Osteoblast (primary cell): ENCODE measurements at regions not wholly inside any gene's neighbourhood (a gene's known extent, or its start where the extent isn't known, plus 50 kb on each side); places are given as distances from the start of the nearest gene placed in this dataset.

Experiments
- DNase-seq: peaks from one replicate; pipeline ENCODE4 v3.0.0; 2011; ENCODE audit warnings: low spot score, mixed read lengths; ENCODE audit not compliant: insufficient read length; ENCODE audit errors: missing footprints
- H2AFZ ChIP-seq: 2 replicates; pipeline ENCODE4 v1.6.0; 2011; ENCODE audit warnings: mild to moderate bottlenecking, low read length
- H3K27ac ChIP-seq: 2 replicates; pipeline ENCODE4 v1.5.1; 2011; ENCODE audit warnings: mild to moderate bottlenecking, low read depth, low read length, moderate library complexity
- H3K27me3 ChIP-seq: 2 replicates; pipeline ENCODE4 v1.6.0; 2012; ENCODE audit warnings: mild to moderate bottlenecking, control low read depth, inconsistent platforms, low read length, moderate library complexity; ENCODE audit not compliant: insufficient read depth
- H3K36me3 ChIP-seq: 2 replicates; pipeline ENCODE4 v1.5.1; 2011; ENCODE audit warnings: mild to moderate bottlenecking, low read length, control low read depth, moderate library complexity; ENCODE audit not compliant: insufficient read depth
- H3K4me1 ChIP-seq: 2 replicates; pipeline ENCODE4 v1.5.1; 2011; ENCODE audit warnings: mild to moderate bottlenecking, low read length, control low read depth, moderate library complexity; ENCODE audit not compliant: insufficient read depth
- H3K4me2 ChIP-seq: 2 replicates; pipeline ENCODE4 v1.6.0; 2011; ENCODE audit warnings: mild to moderate bottlenecking, low read length; ENCODE audit not compliant: insufficient read depth
- H3K4me3 ChIP-seq: fragments of 200-600 bp; sonication (generic); 3 replicates; pipeline ENCODE4 v1.5.1; 2012; ENCODE audit warnings: mild to moderate bottlenecking, low read length, inconsistent platforms; ENCODE audit not compliant: insufficient read depth
- H3K79me2 ChIP-seq: 2 replicates; pipeline ENCODE4 v1.6.0; 2012; ENCODE audit warnings: mild to moderate bottlenecking, low read length, control low read depth, inconsistent platforms; ENCODE audit not compliant: insufficient read depth
- H3K9me3 ChIP-seq: 2 replicates; pipeline ENCODE4 v1.5.1; 2011; ENCODE audit warnings: low read depth, low read length, control low read depth
- H4K20me1 ChIP-seq: 2 replicates; pipeline ENCODE4 v1.6.0; 2012; ENCODE audit warnings: mild to moderate bottlenecking, low read length, control low read depth; ENCODE audit not compliant: insufficient read depth
- CTCF ChIP-seq: IDR thresholded peaks from 2 replicates; pipeline ENCODE4 v1.5.1; 2011; ENCODE audit warnings: mild to moderate bottlenecking, low read depth, low read length, moderate library complexity; ENCODE audit errors: extremely low read depth

DNA sequence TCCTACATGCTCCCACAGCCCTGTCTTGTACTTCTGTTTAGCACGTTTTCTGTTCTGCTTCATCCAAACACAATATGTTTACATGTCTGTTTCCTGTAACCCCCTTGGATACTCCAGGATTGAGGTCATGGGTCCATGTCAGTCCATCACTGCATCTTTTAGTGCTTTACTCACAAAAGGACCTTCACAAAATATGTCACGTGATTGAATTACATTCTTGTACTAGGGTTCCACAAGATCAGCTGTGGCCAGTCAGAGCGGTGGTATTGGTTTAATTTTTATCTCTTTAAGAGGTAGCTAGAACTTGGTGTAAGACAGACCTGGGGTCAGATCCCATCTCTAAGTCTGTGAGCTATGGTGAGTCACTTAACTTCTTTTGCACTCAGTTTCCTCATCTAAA, 201.2 kb upstream of the FAM78B start:
- DNase-seq: no peak

DNA sequence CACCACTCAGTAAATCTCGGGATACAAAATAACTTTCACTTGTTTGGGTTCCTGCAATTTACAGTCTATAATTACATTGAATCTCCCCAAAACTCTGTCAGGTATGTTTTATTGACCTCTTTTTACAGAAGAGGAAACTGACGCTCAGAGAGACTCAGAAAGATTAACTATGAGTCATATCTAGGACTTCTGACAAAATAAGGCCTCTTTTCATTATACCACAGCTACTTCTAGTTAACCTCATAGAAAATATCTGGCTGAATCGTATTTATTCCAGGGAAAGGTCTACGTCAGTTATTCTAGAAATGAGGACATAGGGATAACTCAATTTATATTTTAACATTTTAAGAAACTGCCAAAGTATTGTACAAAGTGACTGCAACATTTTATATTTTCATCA, 211.1 kb upstream of the FAM78B start:
- no peak overlapping the region for H3K4me2 ChIP-seq
- H3K36me3 ChIP-seq: no peaks in the 10 kb centered on the region
- TF ChIP-seq CTCF: no peak
- H3K79me2 ChIP-seq: no peaks in the 10 kb centered on the region
- H3K4me1 ChIP-seq: no peaks in the 10 kb centered on the region
- no peaks in the 10 kb centered on the region for H3K27me3 ChIP-seq
- no peaks in the 10 kb centered on the region for H3K9me3 ChIP-seq
- no peaks in the 10 kb centered on the region for H4K20me1 ChIP-seq
- H3K4me3 ChIP-seq: no peak overlapping the region
- DNase-seq: no peak
- H2AFZ ChIP-seq: no peak overlapping the region
- no peak overlapping the region for H3K27ac ChIP-seq

More for the DNA sequence above, 201.2 kb upstream of the FAM78B start:
- Histone ChIP-seq H3K4me3 (no peak overlapping the region), H3K79me2 (no peaks in the 10 kb centered on the region), H3K27me3 (no peaks in the 10 kb centered on the region), H3K27ac (no peak overlapping the region), H3K36me3 (no peaks in the 10 kb centered on the region), H3K4me1 (no peaks in the 10 kb centered on the region), H2AFZ (no peak overlapping the region), H3K4me2 (no peak overlapping the region), H3K9me3 (peaks cover 2% of the 10 kb centered on the region), H4K20me1 (no peaks in the 10 kb centered on the region)
- TF ChIP-seq CTCF: no peak

DNA sequence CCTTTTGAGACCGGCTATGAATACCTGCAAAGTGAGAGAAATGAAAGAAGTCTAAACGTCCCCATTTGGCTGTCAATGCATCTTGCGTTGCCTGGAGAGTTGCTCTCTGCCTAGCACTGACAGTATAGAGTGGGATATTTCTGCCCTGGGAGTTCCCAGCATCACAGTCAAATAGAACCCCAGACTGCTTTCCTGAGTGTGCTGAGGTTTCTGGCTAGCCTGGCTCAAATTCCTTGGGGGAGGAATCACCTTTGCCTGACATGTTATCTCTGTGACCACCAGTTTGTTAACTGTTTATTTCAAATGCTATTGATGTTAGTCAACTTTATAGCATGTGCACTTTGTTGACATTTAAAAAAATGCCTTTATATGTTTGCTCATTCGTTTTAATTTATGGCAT, 212.0 kb upstream of the FAM78B start:
- H4K20me1 ChIP-seq: no peaks in the 10 kb centered on the region
- H3K36me3 ChIP-seq: no peaks in the 10 kb centered on the region
- H3K4me1 ChIP-seq: no peaks in the 10 kb centered on the region
- no peaks in the 10 kb centered on the region for H3K27me3 ChIP-seq
- no peak overlapping the region for H3K4me3 ChIP-seq
- no peak for DNase-seq
- no peak overlapping the region for H3K4me2 ChIP-seq
- TF ChIP-seq CTCF: no peak
- no peaks in the 10 kb centered on the region for H3K9me3 ChIP-seq
- no peak overlapping the region for H3K27ac ChIP-seq
- no peaks in the 10 kb centered on the region for H3K79me2 ChIP-seq
- no peak overlapping the region for H2AFZ ChIP-seq

- no peak overlapping the region for H2AFZ ChIP-seq
- no peak overlapping the region for H3K27ac ChIP-seq
- DNase-seq: no peak
- H3K4me2 ChIP-seq: no peak overlapping the region
- no peaks in the 10 kb centered on the region for H3K79me2 ChIP-seq
- no peak overlapping the region for H3K4me3 ChIP-seq
- no peaks in the 10 kb centered on the region for H3K4me1 ChIP-seq
- no peaks in the 10 kb centered on the region for H4K20me1 ChIP-seq
- TF ChIP-seq CTCF: no peak
- no peaks in the 10 kb centered on the region for H3K9me3 ChIP-seq
- H3K27me3 ChIP-seq: no peaks in the 10 kb centered on the region
- H3K36me3 ChIP-seq: no peaks in the 10 kb centered on the region
These were observed 212.6 kb upstream of the FAM78B start for GRCh38 chr1:166379447-166379846.
